B cell (primary cell): ENCODE measurements at regions not wholly inside any gene's neighbourhood (a gene's known extent, or its start where the extent isn't known, plus 50 kb on each side); places are given as distances from the start of the nearest gene placed in this dataset.

Source experiments
- ATAC-seq: fragments of 200-7000 bp; cut with Tn5 transposase; one replicate; pipeline ENCODE4 v1.10.0; 2021; ENCODE audit warnings: low read depth, mild to moderate bottlenecking, moderate number of reproducible peaks, moderate library complexity
- CTCF ChIA-PET: fragments of 350-600 bp; sonication (Branson Sonifier 250); formaldehyde crosslinking; loops from one replicate; lab custom pipeline; 2021; ENCODE audit warnings: antibody characterized with exemption, inconsistent platforms; lab: Charles Lee
- POLR2A ChIA-PET: fragments of 350-600 bp; sonication (Branson Sonifier 250); formaldehyde crosslinking; loops from one replicate; lab custom pipeline; 2021; ENCODE audit warnings: antibody characterized with exemption; lab: Charles Lee
- DNase-seq: peaks from one replicate; pipeline ENCODE4 v3.0.0; 2013
- H2AFZ ChIP-seq: 2 replicates; pipeline ENCODE4 v1.6.1; 2012; ENCODE audit warnings: mild to moderate bottlenecking, low read depth, low read length; ENCODE audit not compliant: insufficient read depth, poor library complexity, severe bottlenecking
- H3K27ac ChIP-seq, 2 donors: 1 replicate in 1 of 2; 2 replicates in 1 of 2; pipeline ENCODE4 v1.5.1; 2012 to 2013; ENCODE audit warnings: low read length in 2 of 2, mild to moderate bottlenecking in 2 of 2, moderate library complexity in 1 of 2
- H3K27me3 ChIP-seq, 4 experiments: fragments of 200-600 bp in 1 of 4; sonication (generic) in 1 of 4; replicated peaks in 1 of 4; 1 replicate in 2 of 4; 2 replicates in 2 of 4; pipeline versions ENCODE4 v1.6.1 to v1.7.0; 2013 to 2016; ENCODE audit warnings: low read length in 3 of 4, mild to moderate bottlenecking in 2 of 4, mixed read lengths in 1 of 4, moderate library complexity in 1 of 4; ENCODE audit not compliant: insufficient read depth in 4 of 4, control insufficient read depth in 3 of 4; ENCODE audit errors: control extremely low read depth in 1 of 4
- H3K36me3 ChIP-seq, 2 experiments: replicated peaks in 1 of 2; 1 replicate in 1 of 2; 2 replicates in 1 of 2; pipeline versions ENCODE4 v1.6.1 to v1.7.1; 2013; ENCODE audit warnings: low read length in 1 of 2; ENCODE audit not compliant: insufficient read depth in 2 of 2, control insufficient read depth in 1 of 2; ENCODE audit errors: control extremely low read depth in 1 of 2, extremely low read depth in 1 of 2
- H3K4me1 ChIP-seq, 2 donors: fragments of 200-600 bp in 1 of 2; sonication (generic) in 1 of 2; 1 replicate in 1 of 2; 2 replicates in 1 of 2; pipeline versions ENCODE4 v1.5.1 to v1.6.1; 2013 to 2017; ENCODE audit warnings: low read length in 2 of 2; ENCODE audit not compliant: control insufficient read depth in 2 of 2, insufficient read depth in 2 of 2
- H3K4me2 ChIP-seq: replicated peaks from 2 replicates; pipeline ENCODE3; 2012; ENCODE audit warnings: mild to moderate bottlenecking, low read depth, low read length; ENCODE audit not compliant: poor library complexity, severe bottlenecking
- H3K4me3 ChIP-seq, 5 experiments: fragments of 200-600 bp in 1 of 5; sonication (generic) in 1 of 5; 1 replicate in 3 of 5; 2 replicates in 2 of 5; pipeline versions ENCODE4 v1.5.1 to v1.7.0; 2011 to 2016; ENCODE audit warnings: low read length in 4 of 5, mild to moderate bottlenecking in 4 of 5, low read depth in 2 of 5, control low read depth in 1 of 5, moderate library complexity in 1 of 5; ENCODE audit not compliant: insufficient read depth in 1 of 5; ENCODE audit errors: control extremely low read depth in 1 of 5, extremely low read depth in 1 of 5
- H3K79me2 ChIP-seq: fragments of 200-600 bp; sonication (generic); one replicate; pipeline ENCODE4 v1.6.0; 2016; ENCODE audit warnings: low read length; ENCODE audit not compliant: control insufficient read depth, insufficient read depth
- H3K9ac ChIP-seq: fragments of 200-600 bp; sonication (generic); 2 replicates; pipeline ENCODE4 v1.6.1; 2017; ENCODE audit warnings: mild to moderate bottlenecking, low read length, moderate library complexity
- H3K9me3 ChIP-seq, 3 donors: one replicate each; pipeline versions ENCODE4 v1.6.1 to v1.7.1; 2013; ENCODE audit warnings: low read length in 2 of 3; ENCODE audit not compliant: control insufficient read depth in 2 of 3, insufficient read depth in 1 of 3; ENCODE audit errors: control extremely low read depth in 1 of 3
- H4K20me1 ChIP-seq: 2 replicates; pipeline ENCODE4 v1.6.0; 2012; ENCODE audit warnings: mild to moderate bottlenecking, low read length; ENCODE audit not compliant: insufficient read depth, control insufficient read depth, poor library complexity, severe bottlenecking
- H3K27ac Mint-ChIP-seq: one replicate; pipeline ENCODE4 v1.8.0; 2021; ENCODE audit warnings: mixed read lengths
- H3K27me3 Mint-ChIP-seq: one replicate; pipeline ENCODE4 v1.8.0; 2021; ENCODE audit warnings: mixed read lengths
- H3K4me1 Mint-ChIP-seq: one replicate; pipeline ENCODE4 v1.8.0; 2021; ENCODE audit warnings: mixed read lengths
- H3K4me3 Mint-ChIP-seq: one replicate; pipeline ENCODE4 v1.8.0; 2021; ENCODE audit warnings: mixed read lengths
- H3K9me3 Mint-ChIP-seq: one replicate; pipeline ENCODE4 v1.8.0; 2022; ENCODE audit warnings: mixed read lengths; ENCODE audit not compliant: insufficient read depth
- EZH2 ChIP-seq: IDR thresholded peaks from 2 replicates; pipeline ENCODE4 v1.6.1; 2012; ENCODE audit warnings: borderline replicate concordance, low read depth, mild to moderate bottlenecking, moderate library complexity, low read length; ENCODE audit not compliant: insufficient read depth, poor library complexity, severe bottlenecking
- WGBS: methylation state at CpG from one replicate; pipeline ENCODE4 v1.1.5; 2013; ENCODE audit warnings: missing lambda C conversion rate; ENCODE audit not compliant: insufficient coverage; 5-methylcytosine and 5-hydroxymethylcytosine counted together
- intact Hi-C: fragments of 100-400 bp; cut with micrococcal nuclease; formaldehyde crosslinking; loops from one replicate; pipeline ENCODE4 v1.10.0; 2022
- TF ChIP-seq, protein P1 (sequence below): fragments of 200-600 bp; IDR thresholded peaks from one replicate; pipeline ENCODE4 v1.8.0; 2022; ENCODE audit warnings: antibody characterized with exemption, mild to moderate bottlenecking

GRCh38 chr1:4353090-4353856 is 301.1 kb upstream of the AJAP1 start:
- 89% methylated on average over 13 of the region's 13 CpGs for WGBS
- Histone ChIP-seq H3K27me3 (no peaks in the 10 kb centered on the region), H3K4me1 (no peaks in the 10 kb centered on the region), H3K36me3 (no peaks in the 10 kb centered on the region), H3K27ac (no peak overlapping the region), H3K9me3 (peaks cover 0 to 7% (median 0%) of the 10 kb centered on the region in 3 donors), H3K79me2 (no peaks in the 10 kb centered on the region), H3K9ac (no peak overlapping the region), H2AFZ (no peak overlapping the region), H3K4me3 (no peak overlapping the region), H4K20me1 (no peaks in the 10 kb centered on the region), H3K4me2 (no peak overlapping the region)
- TF ChIP-seq EZH2: no peak
- TF ChIP-seq, protein P1, sequence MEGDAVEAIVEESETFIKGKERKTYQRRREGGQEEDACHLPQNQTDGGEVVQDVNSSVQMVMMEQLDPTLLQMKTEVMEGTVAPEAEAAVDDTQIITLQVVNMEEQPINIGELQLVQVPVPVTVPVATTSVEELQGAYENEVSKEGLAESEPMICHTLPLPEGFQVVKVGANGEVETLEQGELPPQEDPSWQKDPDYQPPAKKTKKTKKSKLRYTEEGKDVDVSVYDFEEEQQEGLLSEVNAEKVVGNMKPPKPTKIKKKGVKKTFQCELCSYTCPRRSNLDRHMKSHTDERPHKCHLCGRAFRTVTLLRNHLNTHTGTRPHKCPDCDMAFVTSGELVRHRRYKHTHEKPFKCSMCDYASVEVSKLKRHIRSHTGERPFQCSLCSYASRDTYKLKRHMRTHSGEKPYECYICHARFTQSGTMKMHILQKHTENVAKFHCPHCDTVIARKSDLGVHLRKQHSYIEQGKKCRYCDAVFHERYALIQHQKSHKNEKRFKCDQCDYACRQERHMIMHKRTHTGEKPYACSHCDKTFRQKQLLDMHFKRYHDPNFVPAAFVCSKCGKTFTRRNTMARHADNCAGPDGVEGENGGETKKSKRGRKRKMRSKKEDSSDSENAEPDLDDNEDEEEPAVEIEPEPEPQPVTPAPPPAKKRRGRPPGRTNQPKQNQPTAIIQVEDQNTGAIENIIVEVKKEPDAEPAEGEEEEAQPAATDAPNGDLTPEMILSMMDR: no peak
- H3K4me1 Mint-ChIP-seq: no peaks in the 10 kb centered on the region
- no peaks in the 10 kb centered on the region for H3K9me3 Mint-ChIP-seq
- no peak overlapping the region for H3K27ac Mint-ChIP-seq
- POLR2A ChIA-PET: no interaction called here
- ATAC-seq (no peak), DNase-seq (no peak)
- intact Hi-C loops: no loop called here
- H3K4me3 Mint-ChIP-seq: no peak overlapping the region
- CTCF ChIA-PET: no interaction called here
- H3K27me3 Mint-ChIP-seq: peaks cover 3% of the 10 kb centered on the region

- H3K27me3 ChIP-seq: no peaks in the 10 kb centered on the region
- H3K79me2 ChIP-seq: no peaks in the 10 kb centered on the region
- H3K36me3 ChIP-seq: no peaks in the 10 kb centered on the region
- H3K27ac Mint-ChIP-seq: no peak overlapping the region
- ChIA-PET POLR2A (no interaction called here), CTCF (no interaction called here)
- H3K27ac ChIP-seq: no peak overlapping the region
- H3K9me3 ChIP-seq: peaks cover 0 to 9% (median 0%) of the 10 kb centered on the region in 3 donors
- no peaks in the 10 kb centered on the region for H3K9me3 Mint-ChIP-seq
- TF ChIP-seq EZH2: no peak
- TF ChIP-seq, protein P1: no peak
- intact Hi-C loops: no loop called here
- H3K4me1 ChIP-seq: no peaks in the 10 kb centered on the region
- no peak overlapping the region for H3K9ac ChIP-seq
- H3K4me1 Mint-ChIP-seq: no peaks in the 10 kb centered on the region
- ATAC-seq (no peak), DNase-seq (no peak)
- no peak overlapping the region for H3K4me3 ChIP-seq
- H3K4me2 ChIP-seq: no peak overlapping the region
- H3K4me3 Mint-ChIP-seq: no peak overlapping the region
- no peaks in the 10 kb centered on the region for H3K27me3 Mint-ChIP-seq
- H4K20me1 ChIP-seq: no peaks in the 10 kb centered on the region
- 72% methylated on average over 4 of the region's 6 CpGs for WGBS
- no peak overlapping the region for H2AFZ ChIP-seq
These were observed 298.6 kb upstream of the AJAP1 start for GRCh38 chr1:4355839-4356238.
